Panc1 (cell line): ENCODE measurements at regions not wholly inside any gene's neighbourhood (a gene's known extent, or its start where the extent isn't known, plus 50 kb on each side); places are given as distances from the start of the nearest gene placed in this dataset.
A peak's percentile ranks its signal among the peaks of the same experiment; 100 is the strongest.

Source experiments
- ATAC-seq: fragments of 200-7000 bp; cut with Tn5 transposase; 2 replicates; pipeline ENCODE4 v1.9.1; 2020; ENCODE audit warnings: mild to moderate bottlenecking, moderate library complexity
- BruUV-seq: library from RNA; stranded (reverse); fragments of 400-500 nt; replicated peaks from 2 replicates; lab custom pipeline; 2021; lab: Mats Ljungman, UMichigan
- CTCF ChIA-PET: fragments of 300-600 bp; sonication (Branson Sonifier 250); formaldehyde crosslinking; loops from one replicate; lab custom pipeline; 2022; ENCODE audit warnings: antibody characterized with exemption; lab: Charles Lee
- POLR2A ChIA-PET: fragments of 300-600 bp; sonication (Branson Sonifier 250); formaldehyde crosslinking; loops from one replicate; lab custom pipeline; 2022; ENCODE audit warnings: antibody characterized with exemption; lab: Charles Lee
- DNase-seq: peaks from one replicate; pipeline ENCODE4 v3.0.0-alpha.2; 2010; ENCODE audit warnings: low read depth, low spot score
- H3K27ac ChIP-seq: 2 replicates; pipeline ENCODE4 v1.5.1; 2011; ENCODE audit warnings: mild to moderate bottlenecking, low read length, inconsistent platforms
- H3K27me3 ChIP-seq: fragments of 200-500 bp; sonication (Bioruptor generic); 2 replicates; pipeline ENCODE4 v1.6.0; 2014; ENCODE audit warnings: low read length, inconsistent platforms; ENCODE audit not compliant: control insufficient read depth, insufficient read depth
- H3K36me3 ChIP-seq: fragments of 200-500 bp; sonication (Bioruptor generic); 2 replicates; pipeline ENCODE4 v1.5.1; 2014; ENCODE audit warnings: inconsistent platforms, mild to moderate bottlenecking, low read length, moderate library complexity; ENCODE audit not compliant: control insufficient read depth, insufficient read depth
- H3K4me1 ChIP-seq: 2 replicates; pipeline ENCODE4 v1.5.1; 2011; ENCODE audit warnings: inconsistent platforms, mild to moderate bottlenecking, low read length, moderate library complexity; ENCODE audit not compliant: control insufficient read depth, insufficient read depth
- H3K4me3 ChIP-seq, 2 experiments: 2 replicates each; pipeline ENCODE4 v1.5.1; 2011 to 2012; ENCODE audit warnings: low read depth in 2 of 2, low read length in 2 of 2, mild to moderate bottlenecking in 2 of 2, inconsistent platforms in 1 of 2, moderate library complexity in 1 of 2
- H3K9me3 ChIP-seq: fragments of 200-500 bp; sonication (Bioruptor generic); 2 replicates; pipeline ENCODE4 v1.5.1; 2014; ENCODE audit warnings: low read depth, mild to moderate bottlenecking, inconsistent platforms, low read length, moderate library complexity; ENCODE audit not compliant: control insufficient read depth, insufficient read depth
- POLR2AphosphoS5 ChIP-seq: IDR thresholded peaks from 2 replicates; pipeline ENCODE4 v1.6.1; 2012; ENCODE audit warnings: mild to moderate bottlenecking, low read depth, low read length, moderate library complexity
- SIN3A ChIP-seq: IDR thresholded peaks from 2 replicates; pipeline ENCODE4 v1.6.1; 2012; ENCODE audit warnings: low read depth, mild to moderate bottlenecking, low read length, moderate library complexity, borderline replicate concordance; ENCODE audit not compliant: insufficient read depth
- TCF7L2 ChIP-seq: IDR thresholded peaks from 2 replicates; pipeline ENCODE4 v1.6.1; 2011; ENCODE audit warnings: mild to moderate bottlenecking, low read depth, low read length, inconsistent platforms
- in situ Hi-C: cut with HindIII; loops from 2 replicates; pipeline ENCODE4 v1.10.0; 2016; ENCODE audit warnings: low sequenced_read_pairs, low pct_unique_long_range_greater_than_20kb
- intact Hi-C: fragments of 100-400 bp; cut with micrococcal nuclease; formaldehyde crosslinking; loops from one replicate; pipeline ENCODE4 v1.10.0; 2022; ENCODE audit not compliant: unreplicated experiment
- TF ChIP-seq, protein P1 (sequence below), 2 experiments: IDR thresholded peaks; 2 replicates each; pipeline ENCODE4 v1.6.1; 2011 to 2012; ENCODE audit warnings: low read depth in 2 of 2, control low read depth in 1 of 2, low read length in 1 of 2, mild to moderate bottlenecking in 1 of 2, moderate library complexity in 1 of 2; ENCODE audit not compliant: insufficient read depth in 1 of 2
- TF ChIP-seq, protein P2 (sequence below): fragments of 450-650 bp; IDR thresholded peaks from 2 replicates; pipeline ENCODE4 v1.5.1; 2017; ENCODE audit warnings: mild to moderate bottlenecking

DNA sequence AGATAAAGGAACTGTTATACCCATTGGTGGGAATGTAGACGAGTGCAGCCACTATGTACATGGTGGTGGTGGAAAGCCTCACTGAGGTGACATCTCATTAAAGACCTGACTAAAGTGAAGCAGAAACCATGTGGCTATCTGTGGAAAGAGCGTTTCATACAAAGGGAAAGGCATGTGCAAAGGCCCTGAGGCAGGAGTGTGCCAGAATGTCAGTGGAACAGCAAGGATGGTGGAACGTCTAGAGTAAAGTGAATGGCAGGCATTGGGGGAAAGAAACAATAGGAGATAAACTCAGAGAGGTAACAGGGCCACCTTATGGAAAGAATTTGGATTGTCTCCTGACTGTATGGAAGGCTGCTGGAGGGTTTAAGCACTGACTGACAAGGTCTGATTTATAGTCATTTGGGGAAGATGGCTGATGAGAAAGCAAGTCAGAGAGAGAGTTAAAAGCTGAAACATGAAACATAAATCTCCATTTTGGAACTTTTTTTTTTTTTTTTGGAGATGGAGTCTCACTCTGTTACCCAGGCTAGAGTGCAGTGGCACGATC is 245.7 kb downstream of the STK31 start:
- intact Hi-C loops (no loop called here), in situ Hi-C loops (no loop called here)
- Histone ChIP-seq H3K27ac (no peak overlapping the region), H3K4me3 (no peak overlapping the region), H3K9me3 (no peaks in the 10 kb centered on the region), H3K36me3 (no peaks in the 10 kb centered on the region), H3K27me3 (no peaks in the 10 kb centered on the region), H3K4me1 (peaks cover 9% of the 10 kb centered on the region)
- no TSS peak for BruUV-seq
- ChIA-PET CTCF (interaction anchor here (0.6 kb wide), 1 partner anchor 312 kb away, joined by 5 read pairs; no protein-coding TSS in a partner anchor), POLR2A (no interaction called here)
- no peak for DNase-seq
- no peak for ATAC-seq
- TF ChIP-seq TCF7L2 (no peak), POLR2AphosphoS5 (no peak), SIN3A (no peak)
- TF ChIP-seq, protein P1, sequence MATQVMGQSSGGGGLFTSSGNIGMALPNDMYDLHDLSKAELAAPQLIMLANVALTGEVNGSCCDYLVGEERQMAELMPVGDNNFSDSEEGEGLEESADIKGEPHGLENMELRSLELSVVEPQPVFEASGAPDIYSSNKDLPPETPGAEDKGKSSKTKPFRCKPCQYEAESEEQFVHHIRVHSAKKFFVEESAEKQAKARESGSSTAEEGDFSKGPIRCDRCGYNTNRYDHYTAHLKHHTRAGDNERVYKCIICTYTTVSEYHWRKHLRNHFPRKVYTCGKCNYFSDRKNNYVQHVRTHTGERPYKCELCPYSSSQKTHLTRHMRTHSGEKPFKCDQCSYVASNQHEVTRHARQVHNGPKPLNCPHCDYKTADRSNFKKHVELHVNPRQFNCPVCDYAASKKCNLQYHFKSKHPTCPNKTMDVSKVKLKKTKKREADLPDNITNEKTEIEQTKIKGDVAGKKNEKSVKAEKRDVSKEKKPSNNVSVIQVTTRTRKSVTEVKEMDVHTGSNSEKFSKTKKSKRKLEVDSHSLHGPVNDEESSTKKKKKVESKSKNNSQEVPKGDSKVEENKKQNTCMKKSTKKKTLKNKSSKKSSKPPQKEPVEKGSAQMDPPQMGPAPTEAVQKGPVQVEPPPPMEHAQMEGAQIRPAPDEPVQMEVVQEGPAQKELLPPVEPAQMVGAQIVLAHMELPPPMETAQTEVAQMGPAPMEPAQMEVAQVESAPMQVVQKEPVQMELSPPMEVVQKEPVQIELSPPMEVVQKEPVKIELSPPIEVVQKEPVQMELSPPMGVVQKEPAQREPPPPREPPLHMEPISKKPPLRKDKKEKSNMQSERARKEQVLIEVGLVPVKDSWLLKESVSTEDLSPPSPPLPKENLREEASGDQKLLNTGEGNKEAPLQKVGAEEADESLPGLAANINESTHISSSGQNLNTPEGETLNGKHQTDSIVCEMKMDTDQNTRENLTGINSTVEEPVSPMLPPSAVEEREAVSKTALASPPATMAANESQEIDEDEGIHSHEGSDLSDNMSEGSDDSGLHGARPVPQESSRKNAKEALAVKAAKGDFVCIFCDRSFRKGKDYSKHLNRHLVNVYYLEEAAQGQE (IDR thresholded peaks at IDR 0.05; ENCODE audit: insufficient read depth in 1 of 2, low read depth in 2 of 2, low read length in 1 of 2): no peak

DNA sequence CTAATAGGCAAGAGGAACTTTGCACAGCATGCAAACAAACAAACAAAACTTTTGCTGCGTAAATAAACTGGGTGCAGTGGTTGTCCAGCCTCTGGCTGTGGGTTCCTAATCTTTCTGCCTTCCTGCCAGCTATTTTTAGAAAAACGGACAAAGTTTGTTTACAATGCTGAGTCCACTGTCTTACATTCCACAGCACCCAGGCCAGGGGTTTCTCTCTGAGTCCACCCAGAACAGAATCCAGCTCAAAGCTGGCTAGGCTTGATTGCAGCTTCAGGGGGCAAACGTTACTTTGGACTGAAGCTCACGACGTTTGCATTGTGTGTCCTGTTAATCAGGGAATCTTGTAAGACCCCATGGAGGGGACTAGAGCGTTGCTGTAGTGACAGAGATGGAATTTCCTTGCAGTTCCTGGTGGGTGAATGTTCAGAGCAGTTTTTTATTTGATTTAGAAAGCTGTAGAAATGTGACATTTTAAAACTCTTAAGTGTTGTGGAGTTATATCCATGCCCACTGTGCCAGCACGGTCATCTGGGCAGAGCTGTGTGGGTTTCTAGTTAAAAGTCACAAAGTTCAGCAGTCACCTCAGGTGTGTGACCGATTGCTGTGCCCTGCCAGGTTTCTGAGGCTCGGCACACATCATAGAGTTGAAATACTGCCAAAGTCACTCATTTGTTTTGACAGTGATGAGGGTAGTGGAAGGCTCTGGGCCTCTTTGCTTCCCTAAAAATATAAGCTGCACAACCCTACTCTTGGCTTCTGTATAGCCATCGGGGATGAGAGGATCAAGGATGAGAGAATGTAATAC is 247.0 kb downstream of the STK31 start:
- ChIA-PET CTCF (no interaction called here), POLR2A (interaction anchor here (0.6 kb wide), 1 partner anchor 1235 kb away, joined by 3 read pairs; no protein-coding TSS in a partner anchor)
- H3K27ac ChIP-seq: no peak overlapping the region; the same call in 1 of the 2 replicates
- H3K27me3 ChIP-seq: no peaks in the 10 kb centered on the region
- DNase-seq: no peak
- TF ChIP-seq, protein P1 (IDR thresholded peaks at IDR 0.05; ENCODE audit: insufficient read depth in 1 of 2, low read depth in 2 of 2, low read length in 1 of 2): no peak
- TF ChIP-seq TCF7L2 (no peak), POLR2AphosphoS5 (no peak), SIN3A (no peak)
- TF ChIP-seq, protein P2, sequence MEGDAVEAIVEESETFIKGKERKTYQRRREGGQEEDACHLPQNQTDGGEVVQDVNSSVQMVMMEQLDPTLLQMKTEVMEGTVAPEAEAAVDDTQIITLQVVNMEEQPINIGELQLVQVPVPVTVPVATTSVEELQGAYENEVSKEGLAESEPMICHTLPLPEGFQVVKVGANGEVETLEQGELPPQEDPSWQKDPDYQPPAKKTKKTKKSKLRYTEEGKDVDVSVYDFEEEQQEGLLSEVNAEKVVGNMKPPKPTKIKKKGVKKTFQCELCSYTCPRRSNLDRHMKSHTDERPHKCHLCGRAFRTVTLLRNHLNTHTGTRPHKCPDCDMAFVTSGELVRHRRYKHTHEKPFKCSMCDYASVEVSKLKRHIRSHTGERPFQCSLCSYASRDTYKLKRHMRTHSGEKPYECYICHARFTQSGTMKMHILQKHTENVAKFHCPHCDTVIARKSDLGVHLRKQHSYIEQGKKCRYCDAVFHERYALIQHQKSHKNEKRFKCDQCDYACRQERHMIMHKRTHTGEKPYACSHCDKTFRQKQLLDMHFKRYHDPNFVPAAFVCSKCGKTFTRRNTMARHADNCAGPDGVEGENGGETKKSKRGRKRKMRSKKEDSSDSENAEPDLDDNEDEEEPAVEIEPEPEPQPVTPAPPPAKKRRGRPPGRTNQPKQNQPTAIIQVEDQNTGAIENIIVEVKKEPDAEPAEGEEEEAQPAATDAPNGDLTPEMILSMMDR: no peak
- in situ Hi-C loops: no loop called here
- BruUV-seq: no TSS peak
- H3K9me3 ChIP-seq: no peaks in the 10 kb centered on the region
- H3K4me1 ChIP-seq: peaks cover 9% of the 10 kb centered on the region
- peak; percentile 76 for ATAC-seq
- H3K4me3 ChIP-seq: no peak overlapping the region
- H3K36me3 ChIP-seq: no peaks in the 10 kb centered on the region
- intact Hi-C loops: no loop called here
